Stimulated activated naive CD8-positive, alpha-beta T cell treated with anti-CD3 and anti-CD28 coated beads, Interleukin-15, Interleukin-2, amounts not matched to agents 100 ng/mL and 50 ng/mL, for 24 hours (primary cell): ENCODE measurements at regions not wholly inside any gene's neighbourhood (a gene's known extent, or its start where the extent isn't known, plus 50 kb on each side); places are given as distances from the start of the nearest gene placed in this dataset.

ENCODE experiments used
- H3K27ac Mint-ChIP-seq: one replicate; pipeline ENCODE4 v1.8.0; 2021; ENCODE audit warnings: mild to moderate bottlenecking, mixed read lengths
- H3K27me3 Mint-ChIP-seq: one replicate; pipeline ENCODE4 v1.8.0; 2021; ENCODE audit warnings: mixed read lengths
- H3K36me3 Mint-ChIP-seq: one replicate; pipeline ENCODE4 v1.8.0; 2021; ENCODE audit warnings: low read depth, mixed read lengths
- H3K4me1 Mint-ChIP-seq: one replicate; pipeline ENCODE4 v1.8.0; 2021; ENCODE audit warnings: low read depth, mixed read lengths
- H3K4me3 Mint-ChIP-seq: one replicate; pipeline ENCODE4 v1.8.0; 2021; ENCODE audit warnings: mild to moderate bottlenecking, mixed read lengths
- H3K9me3 Mint-ChIP-seq: one replicate; pipeline ENCODE4 v1.8.0; 2021; ENCODE audit warnings: mixed read lengths

GRCh38 chr2:217394510-217395351 is 534.9 kb upstream of the TNP1 start:
- Mint-ChIP-seq H3K4me1 (peaks cover 11% of the 10 kb centered on the region), H3K27ac (no peak overlapping the region), H3K36me3 (peaks cover 15% of the 10 kb centered on the region), H3K27me3 (no peaks in the 10 kb centered on the region), H3K4me3 (no peak overlapping the region), H3K9me3 (peaks cover 26% of the 10 kb centered on the region)

GRCh38 chr2:217393585-217394032 is 533.7 kb upstream of the TNP1 start:
- Mint-ChIP-seq H3K27ac (no peak overlapping the region), H3K4me1 (peaks cover 2% of the 10 kb centered on the region), H3K4me3 (no peak overlapping the region), H3K36me3 (peaks cover 12% of the 10 kb centered on the region), H3K9me3 (peaks cover 22% of the 10 kb centered on the region), H3K27me3 (no peaks in the 10 kb centered on the region)

- Mint-ChIP-seq H3K27ac (no peak overlapping the region), H3K4me3 (no peak overlapping the region), H3K27me3 (no peaks in the 10 kb centered on the region), H3K9me3 (peaks cover 22% of the 10 kb centered on the region), H3K36me3 (peaks cover 12% of the 10 kb centered on the region), H3K4me1 (no peaks in the 10 kb centered on the region)
Observed at GRCh38 chr2:217392930-217393584, 533.2 kb upstream of the TNP1 start.

GRCh38 chr2:217387776-217388387 is 528.0 kb upstream of the TNP1 start:
- Mint-ChIP-seq H3K27me3 (peaks cover 7% of the 10 kb centered on the region), H3K27ac (no peak overlapping the region), H3K4me3 (no peak overlapping the region)

GRCh38 chr2:217386041-217386440 is 526.2 kb upstream of the TNP1 start:
- no peak overlapping the region for H3K27ac Mint-ChIP-seq
- peaks cover 7% of the 10 kb centered on the region for H3K27me3 Mint-ChIP-seq
- peaks cover 7% of the 10 kb centered on the region for H3K36me3 Mint-ChIP-seq

More at GRCh38 chr2:217387776-217388387, 528.0 kb upstream of the TNP1 start:
- H3K4me1 Mint-ChIP-seq = peaks cover 7% of the 10 kb centered on the region
- peaks cover 18% of the 10 kb centered on the region for H3K9me3 Mint-ChIP-seq
- H3K36me3 Mint-ChIP-seq = peaks cover 12% of the 10 kb centered on the region

GRCh38 chr2:217383620-217384019 is 523.8 kb upstream of the TNP1 start:
- Mint-ChIP-seq H3K27me3 (peaks cover 7% of the 10 kb centered on the region), H3K27ac (no peak overlapping the region), H3K9me3 (no peaks in the 10 kb centered on the region)

More at GRCh38 chr2:217386041-217386440, 526.2 kb upstream of the TNP1 start:
- Mint-ChIP-seq H3K4me1 (peaks cover 7% of the 10 kb centered on the region), H3K9me3 (peaks cover 4% of the 10 kb centered on the region), H3K4me3 (no peak overlapping the region)

GRCh38 chr2:217382794-217383193 is 522.9 kb upstream of the TNP1 start:
- H3K36me3 Mint-ChIP-seq = no peaks in the 10 kb centered on the region
- H3K4me3 Mint-ChIP-seq = no peak overlapping the region
- H3K4me1 Mint-ChIP-seq = peaks cover 6% of the 10 kb centered on the region
- H3K27ac Mint-ChIP-seq = no peak overlapping the region
- peaks cover 6% of the 10 kb centered on the region for H3K27me3 Mint-ChIP-seq
- no peaks in the 10 kb centered on the region for H3K9me3 Mint-ChIP-seq

More at GRCh38 chr2:217383620-217384019, 523.8 kb upstream of the TNP1 start:
- H3K4me3 Mint-ChIP-seq = no peak overlapping the region
- H3K36me3 Mint-ChIP-seq = no peaks in the 10 kb centered on the region
- peaks cover 7% of the 10 kb centered on the region for H3K4me1 Mint-ChIP-seq

- Mint-ChIP-seq H3K4me1 (no peaks in the 10 kb centered on the region), H3K27me3 (peaks cover 6% of the 10 kb centered on the region), H3K4me3 (no peak overlapping the region), H3K9me3 (no peaks in the 10 kb centered on the region), H3K36me3 (no peaks in the 10 kb centered on the region), H3K27ac (no peak overlapping the region)
Observed at GRCh38 chr2:217379807-217380206, 519.9 kb upstream of the TNP1 start.

GRCh38 chr2:217372794-217373193 is 512.9 kb upstream of the TNP1 start:
- no peaks in the 10 kb centered on the region for H3K36me3 Mint-ChIP-seq
- H3K4me3 Mint-ChIP-seq = no peak overlapping the region
- H3K27ac Mint-ChIP-seq = no peak overlapping the region
- peaks cover 6% of the 10 kb centered on the region for H3K27me3 Mint-ChIP-seq
- H3K9me3 Mint-ChIP-seq = no peaks in the 10 kb centered on the region
- H3K4me1 Mint-ChIP-seq = peaks cover 6% of the 10 kb centered on the region

GRCh38 chr2:217371781-217372213 is 511.9 kb upstream of the TNP1 start:
- H3K27me3 Mint-ChIP-seq = peaks cover 6% of the 10 kb centered on the region
- H3K4me3 Mint-ChIP-seq = no peak overlapping the region
- no peak overlapping the region for H3K27ac Mint-ChIP-seq
- peaks cover 6% of the 10 kb centered on the region for H3K4me1 Mint-ChIP-seq
- no peaks in the 10 kb centered on the region for H3K9me3 Mint-ChIP-seq
- H3K36me3 Mint-ChIP-seq = no peaks in the 10 kb centered on the region

GRCh38 chr2:217370391-217370790 is 510.5 kb upstream of the TNP1 start:
- Mint-ChIP-seq H3K36me3 (no peaks in the 10 kb centered on the region), H3K9me3 (no peaks in the 10 kb centered on the region), H3K27me3 (no peaks in the 10 kb centered on the region), H3K4me3 (no peak overlapping the region), H3K4me1 (peaks cover 6% of the 10 kb centered on the region), H3K27ac (no peak overlapping the region)

- Mint-ChIP-seq H3K4me3 (no peak overlapping the region), H3K27ac (no peak overlapping the region), H3K27me3 (no peaks in the 10 kb centered on the region), H3K4me1 (peaks cover 6% of the 10 kb centered on the region), H3K36me3 (no peaks in the 10 kb centered on the region), H3K9me3 (no peaks in the 10 kb centered on the region)
Observed at GRCh38 chr2:217367464-217367863, 507.6 kb upstream of the TNP1 start.

- no peak overlapping the region for H3K27ac Mint-ChIP-seq
- H3K4me1 Mint-ChIP-seq = peaks cover 6% of the 10 kb centered on the region
- H3K4me3 Mint-ChIP-seq = no peak overlapping the region
- H3K9me3 Mint-ChIP-seq = no peaks in the 10 kb centered on the region
- no peaks in the 10 kb centered on the region for H3K36me3 Mint-ChIP-seq
- no peaks in the 10 kb centered on the region for H3K27me3 Mint-ChIP-seq
Observed at GRCh38 chr2:217366966-217367365, 507.1 kb upstream of the TNP1 start.

- no peaks in the 10 kb centered on the region for H3K36me3 Mint-ChIP-seq
- no peak overlapping the region for H3K27ac Mint-ChIP-seq
- H3K27me3 Mint-ChIP-seq = no peaks in the 10 kb centered on the region
- no peaks in the 10 kb centered on the region for H3K9me3 Mint-ChIP-seq
- peaks cover 6% of the 10 kb centered on the region for H3K4me1 Mint-ChIP-seq
- H3K4me3 Mint-ChIP-seq = no peak overlapping the region
Observed at GRCh38 chr2:217366266-217366895, 506.5 kb upstream of the TNP1 start.

- H3K4me1 Mint-ChIP-seq = peaks cover 6% of the 10 kb centered on the region
- no peaks in the 10 kb centered on the region for H3K36me3 Mint-ChIP-seq
- no peak overlapping the region for H3K27ac Mint-ChIP-seq
- H3K27me3 Mint-ChIP-seq = no peaks in the 10 kb centered on the region
- no peaks in the 10 kb centered on the region for H3K9me3 Mint-ChIP-seq
- H3K4me3 Mint-ChIP-seq = no peak overlapping the region
Observed at GRCh38 chr2:217365656-217366055, 505.8 kb upstream of the TNP1 start.
